ENCODE measurements at regions not wholly inside any gene's neighbourhood (a gene's known extent, or its start where the extent isn't known, plus 50 kb on each side); places are given as distances from the start of the nearest gene placed in this dataset.

DNA sequence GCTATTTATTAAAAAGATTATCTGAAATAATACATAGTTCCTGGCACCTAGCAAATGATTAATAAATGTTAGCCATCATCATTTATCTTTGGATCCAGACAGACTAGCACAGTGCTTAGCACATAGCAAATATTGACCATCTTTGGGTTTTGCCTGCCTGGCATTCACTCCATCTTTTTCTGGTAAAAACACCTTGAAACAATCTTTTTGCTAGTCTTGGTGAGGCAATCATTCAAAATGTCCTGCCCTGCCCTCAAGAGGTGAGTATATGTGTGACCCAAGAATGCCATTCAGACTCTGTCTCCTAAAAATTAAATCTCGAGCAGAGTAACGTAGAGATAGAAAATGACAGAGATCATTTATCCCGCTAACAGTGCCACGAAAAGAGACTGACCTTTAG lies 78.3 kb upstream of the ZNF280D start:
- H3K9ac ChIP-seq (replicated peaks in 1 of 4; ENCODE audit: extremely low read depth in 1 of 4, low read depth in 3 of 4, low read length in 3 of 4), result no peak overlapping the region
- no peak overlapping the region for H3K23ac ChIP-seq (ENCODE audit: insufficient read length)
- peaks cover 6% of the 10 kb centered on the region in 2 experiments; a peak in 2 of 4 replicates for H3K9me3 ChIP-seq (ENCODE audit: insufficient read depth in 2 of 2, low read depth in 1 of 2, low read length in 1 of 2)
- no peak overlapping the region for H4K91ac ChIP-seq (replicated peaks; ENCODE audit: insufficient read length, low read length)
- H3K4me2 ChIP-seq (ENCODE audit: insufficient read depth in 1 of 2, low read depth in 2 of 2, low read length in 2 of 2), result no peak overlapping the region
- H3K4me3 ChIP-seq (ENCODE audit: extremely low read depth in 1 of 4, insufficient read depth in 2 of 4, low read depth in 3 of 4, low read length in 4 of 4), result no peak overlapping the region
- H4K8ac ChIP-seq (ENCODE audit: extremely low read depth, insufficient read depth, low read length), result no peak overlapping the region
- H2BK15ac ChIP-seq (ENCODE audit: low read length), result no peak overlapping the region
- H4K20me1 ChIP-seq (replicated peaks in 1 of 2; ENCODE audit: control insufficient read depth in 1 of 2, insufficient read depth in 2 of 2, low read length in 2 of 2), result no peaks in the 10 kb centered on the region
- H2BK120ac ChIP-seq (replicated peaks; ENCODE audit: low read depth, low read length), result no peak overlapping the region
- H2AFZ ChIP-seq (ENCODE audit: low read length), result no peak overlapping the region
- H4K5ac ChIP-seq (ENCODE audit: insufficient read length, low read depth, low read length), result no peak overlapping the region
- POLR2A ChIA-PET (ENCODE audit: partially characterized antibody), result interaction anchor here (1.1 kb wide), 1 partner anchor 11 kb away, joined by 3 read pairs; no protein-coding TSS in a partner anchor
- DNase-seq (ENCODE audit: low read depth in 1 of 2, low spot score in 2 of 2), result no peak
- no peak for FAIRE-seq
- no peak overlapping the region for H3K14ac ChIP-seq (ENCODE audit: insufficient read length)
- no peaks in the 10 kb centered on the region for H3K27me3 ChIP-seq (replicated peaks in 1 of 4; ENCODE audit: control insufficient read depth in 3 of 4, extremely low read depth in 1 of 4, insufficient read depth in 3 of 4, low read length in 3 of 4)
- H3K23me2 ChIP-seq (ENCODE audit: low read depth, low read length), result no peaks in the 10 kb centered on the region
- H2BK5ac ChIP-seq (ENCODE audit: low read depth, low read length), result no peak overlapping the region
- WGBS, 2 experiments (ENCODE audit: extremely low coverage in 1 of 2, insufficient coverage in 1 of 2, insufficient read length in 1 of 2, insufficient replicate concordance in 2 of 2, low coverage in 1 of 2, low lambda C conversion rate in 2 of 2, missing lambda C conversion rate in 1 of 2), result 97% methylated on average over 4 of the region's 4 CpGs; no CpG with 5 or more reads in 1 of the 2 experiments
- CTCF ChIA-PET (ENCODE audit: partially characterized antibody), result interaction anchor here (0.9 to 2.9 kb wide), 7 partner anchors 9 to 321 kb away, joined by 3 to 10 read pairs (median 3); no protein-coding TSS in a partner anchor
- no peak overlapping the region for H2BK12ac ChIP-seq (ENCODE audit: low read depth, low read length)
- no peak overlapping the region for H2AK5ac ChIP-seq (ENCODE audit: low read depth, low read length)
- H3K27ac ChIP-seq (ENCODE audit: low read depth, low read length), result no peak overlapping the region
- H3K79me2 ChIP-seq (ENCODE audit: control insufficient read depth in 1 of 2, insufficient read depth in 2 of 2, low read length in 2 of 2), result no peaks in the 10 kb centered on the region
- H3K56ac ChIP-seq (replicated peaks; ENCODE audit: insufficient read length, low read depth, low read length), result no peak overlapping the region
- H3K18ac ChIP-seq (ENCODE audit: extremely low read depth, low read length), result no peak overlapping the region
- H3K4me1 ChIP-seq (replicated peaks in 1 of 4; ENCODE audit: control insufficient read depth in 3 of 4, insufficient read depth in 4 of 4, low read length in 3 of 4), result no peaks in the 10 kb centered on the region
- H3K4ac ChIP-seq (replicated peaks; ENCODE audit: insufficient read length, low read depth, low read length), result no peak overlapping the region
- no peaks in the 10 kb centered on the region for H3K36me3 ChIP-seq (ENCODE audit: control insufficient read depth in 2 of 4, insufficient read depth in 4 of 4, low read length in 3 of 4)
- no peak overlapping the region for H2BK20ac ChIP-seq (ENCODE audit: low read length)
- H3K79me1 ChIP-seq (ENCODE audit: low read depth, low read length), result no peaks in the 10 kb centered on the region
- TF ChIP-seq RAD21 (IDR thresholded peaks at IDR 0.05 in 1 of 2, conservative IDR thresholded peaks at IDR 0.05 in 1 of 2; ENCODE audit: low read depth in 2 of 2, low read length in 2 of 2), result peak in 1 of 2 experiments; percentile 40; a peak in 3 of 4 replicates
